Tibial nerve (tissue), 4 donors: ENCODE measurements at regions not wholly inside any gene's neighbourhood (a gene's known extent, or its start where the extent isn't known, plus 50 kb on each side); places are given as distances from the start of the nearest gene placed in this dataset.

Source experiments
- EP300 ChIP-seq, 2 donors: sonication (generic); formaldehyde crosslinking; IDR thresholded peaks; one replicate each; pipeline ENCODE4 v1.6.1; 2017; ENCODE audit warnings: antibody characterized with exemption in 2 of 2, mild to moderate bottlenecking in 1 of 2
- TF ChIP-seq, protein P1 (sequence below), 5 experiments: fragments of 200-600 bp in 3 of 5; fragments of 450-650 bp in 2 of 5; sonication (generic) in 3 of 5; IDR thresholded peaks; one replicate each; pipeline ENCODE4 v1.5.1; 2016 to 2019; ENCODE audit warnings: antibody characterized with exemption in 5 of 5, mild to moderate bottlenecking in 3 of 5, moderate library complexity in 2 of 5

DNA sequence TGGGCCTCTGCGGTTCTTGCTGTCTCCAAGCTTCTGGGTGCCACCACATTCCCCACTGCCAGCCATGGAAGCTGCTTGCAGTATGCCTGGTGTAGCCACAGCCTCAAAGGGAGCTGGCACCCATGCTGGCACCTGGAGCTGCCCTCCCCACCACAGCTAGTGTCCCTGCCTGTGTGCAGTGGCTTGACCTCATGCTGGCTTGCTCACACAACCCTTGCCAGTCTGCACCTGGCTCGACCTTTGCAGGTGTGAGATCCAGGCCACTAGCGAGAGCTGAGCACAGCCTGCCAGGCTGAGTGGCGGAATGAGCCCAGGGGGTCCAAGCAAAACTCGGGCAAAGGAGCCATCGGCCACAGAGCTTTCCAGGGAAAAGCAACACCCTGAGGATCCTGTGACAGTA lies 236.7 kb upstream of the CSNK1A1L start:
- TF ChIP-seq, protein P1, sequence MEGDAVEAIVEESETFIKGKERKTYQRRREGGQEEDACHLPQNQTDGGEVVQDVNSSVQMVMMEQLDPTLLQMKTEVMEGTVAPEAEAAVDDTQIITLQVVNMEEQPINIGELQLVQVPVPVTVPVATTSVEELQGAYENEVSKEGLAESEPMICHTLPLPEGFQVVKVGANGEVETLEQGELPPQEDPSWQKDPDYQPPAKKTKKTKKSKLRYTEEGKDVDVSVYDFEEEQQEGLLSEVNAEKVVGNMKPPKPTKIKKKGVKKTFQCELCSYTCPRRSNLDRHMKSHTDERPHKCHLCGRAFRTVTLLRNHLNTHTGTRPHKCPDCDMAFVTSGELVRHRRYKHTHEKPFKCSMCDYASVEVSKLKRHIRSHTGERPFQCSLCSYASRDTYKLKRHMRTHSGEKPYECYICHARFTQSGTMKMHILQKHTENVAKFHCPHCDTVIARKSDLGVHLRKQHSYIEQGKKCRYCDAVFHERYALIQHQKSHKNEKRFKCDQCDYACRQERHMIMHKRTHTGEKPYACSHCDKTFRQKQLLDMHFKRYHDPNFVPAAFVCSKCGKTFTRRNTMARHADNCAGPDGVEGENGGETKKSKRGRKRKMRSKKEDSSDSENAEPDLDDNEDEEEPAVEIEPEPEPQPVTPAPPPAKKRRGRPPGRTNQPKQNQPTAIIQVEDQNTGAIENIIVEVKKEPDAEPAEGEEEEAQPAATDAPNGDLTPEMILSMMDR (IDR thresholded peaks at IDR 0.05): no peak
- TF ChIP-seq EP300 (IDR thresholded peaks at IDR 0.05): no peak
